ENCODE measurements at regions not wholly inside any gene's neighbourhood (a gene's known extent, or its start where the extent isn't known, plus 50 kb on each side); places are given as distances from the start of the nearest gene placed in this dataset.

- TF ChIP-seq REST (IDR thresholded peaks at IDR 0.05; ENCODE audit: insufficient replicate concordance, low read depth) (no peak), SPI1 (IDR thresholded peaks at IDR 0.05; ENCODE audit: borderline replicate concordance, low read depth) (no peak), POLR2AphosphoS5 (IDR thresholded peaks at IDR 0.05; ENCODE audit: low read depth) (no peak), GABPA (IDR thresholded peaks at IDR 0.05; ENCODE audit: low read depth) (no peak), CTCF (IDR thresholded peaks at IDR 0.05; ENCODE audit: insufficient read depth, low read length) (no peak)
- H3K27me3 ChIP-seq (ENCODE audit: insufficient read depth, poor library complexity, severe bottlenecking), result no peaks in the 10 kb centered on the region
- H3K27ac ChIP-seq (replicated peaks), result no peak overlapping the region
- DNase-seq (ENCODE audit: low read depth in 1 of 2, low spot score in 1 of 2), result no peak
- no peak overlapping the region for H3K4me3 ChIP-seq (replicated peaks; ENCODE audit: insufficient read depth, low read length)
Observed at GRCh38 chr22:35482974-35483373, 57.7 kb upstream of the RASD2 start.

- no peak for TF ChIP-seq REST (IDR thresholded peaks at IDR 0.05; ENCODE audit: insufficient replicate concordance, low read depth)
- no peak for TF ChIP-seq POLR2AphosphoS5 (IDR thresholded peaks at IDR 0.05; ENCODE audit: low read depth)
- no peak for TF ChIP-seq CTCF (IDR thresholded peaks at IDR 0.05; ENCODE audit: insufficient read depth, low read length)
- TF ChIP-seq SPI1 (IDR thresholded peaks at IDR 0.05; ENCODE audit: borderline replicate concordance, low read depth), result no peak
- Histone ChIP-seq H3K4me3 (replicated peaks; ENCODE audit: insufficient read depth, low read length) (no peak overlapping the region), H3K27ac (replicated peaks) (no peak overlapping the region), H3K27me3 (ENCODE audit: insufficient read depth, poor library complexity, severe bottlenecking) (no peaks in the 10 kb centered on the region)
- no peak for DNase-seq (ENCODE audit: low read depth in 1 of 2, low spot score in 1 of 2)
Observed at GRCh38 chr22:35483730-35484129, 56.9 kb upstream of the RASD2 start.

GRCh38 chr22:35484651-35485556 lies 55.7 kb upstream of the RASD2 start:
- H3K27ac ChIP-seq (replicated peaks), result no peak overlapping the region
- no peak for TF ChIP-seq POLR2AphosphoS5 (IDR thresholded peaks at IDR 0.05; ENCODE audit: low read depth)
- TF ChIP-seq SPI1 (IDR thresholded peaks at IDR 0.05; ENCODE audit: borderline replicate concordance, low read depth), result no peak
- TF ChIP-seq CTCF (IDR thresholded peaks at IDR 0.05; ENCODE audit: insufficient read depth, low read length), result no peak
- no peak for TF ChIP-seq REST (IDR thresholded peaks at IDR 0.05; ENCODE audit: insufficient replicate concordance, low read depth)
- TF ChIP-seq GABPA (IDR thresholded peaks at IDR 0.05; ENCODE audit: low read depth), result no peak
- no peak for DNase-seq (ENCODE audit: low read depth in 1 of 2, low spot score in 1 of 2)

More at GRCh38 chr22:35484651-35485556, 55.7 kb upstream of the RASD2 start:
- H3K4me3 ChIP-seq (replicated peaks; ENCODE audit: insufficient read depth, low read length), result no peak overlapping the region
- no peaks in the 10 kb centered on the region for H3K27me3 ChIP-seq (ENCODE audit: insufficient read depth, poor library complexity, severe bottlenecking)
